Fibroblast of pulmonary artery (primary cell): ENCODE measurements at regions not wholly inside any gene's neighbourhood (a gene's known extent, or its start where the extent isn't known, plus 50 kb on each side); places are given as distances from the start of the nearest gene placed in this dataset.

Experiments used
- DNase-seq: peaks from one replicate; pipeline ENCODE4 v3.0.0-alpha.2; 2010; ENCODE audit warnings: low read depth
- H3K4me3 ChIP-seq: replicated peaks from 2 replicates; pipeline ENCODE4 v1.5.1; 2011; ENCODE audit warnings: low read depth, mild to moderate bottlenecking, control low read depth, low read length, moderate library complexity
- CTCF ChIP-seq: IDR thresholded peaks from 2 replicates; pipeline ENCODE4 v1.5.1; 2011; ENCODE audit warnings: mild to moderate bottlenecking, control low read depth, low read length, inconsistent platforms; ENCODE audit errors: missing control alignments

DNA sequence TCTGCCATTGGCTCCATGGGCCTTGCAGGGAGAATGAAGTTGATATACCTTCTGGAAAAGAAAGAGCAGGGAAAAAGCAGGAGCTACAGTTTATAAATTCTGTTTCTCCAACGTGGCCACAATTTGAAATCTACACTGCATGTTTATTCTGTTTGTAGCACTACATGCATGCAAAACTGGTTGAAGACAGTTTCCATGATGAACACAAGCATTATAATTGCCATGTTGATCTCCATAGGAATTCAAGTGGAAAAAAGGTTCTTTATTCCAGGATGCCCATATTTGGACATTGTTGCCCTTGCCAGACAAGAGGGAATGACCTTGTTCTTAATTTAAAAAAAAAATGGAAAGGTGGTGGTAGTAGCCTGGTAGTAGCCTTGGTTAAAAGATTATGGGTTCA, 69.2 kb upstream of the PALM2AKAP2 start:
- TF ChIP-seq CTCF: no peak

DNA sequence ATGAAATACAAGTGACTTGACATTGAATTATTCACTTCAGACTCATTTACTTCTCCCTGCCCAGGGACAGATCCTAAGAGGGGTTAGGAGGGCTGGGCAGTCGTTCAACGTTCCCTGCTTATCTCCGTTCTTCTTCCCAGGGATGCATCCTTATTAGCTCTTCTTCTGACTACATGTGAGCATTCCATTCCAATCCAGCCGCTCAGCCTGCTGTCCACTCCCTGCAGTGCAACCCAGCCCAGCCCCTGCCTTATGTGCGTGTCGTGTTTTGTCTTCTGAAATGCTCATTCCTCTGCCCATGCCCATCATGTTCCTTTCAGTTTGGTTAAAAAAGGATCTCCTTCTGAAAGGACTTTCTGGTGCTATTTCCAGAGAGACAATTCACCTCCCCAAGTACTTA, 64.7 kb upstream of the PALM2AKAP2 start:
- H3K4me3 ChIP-seq: no peak overlapping the region
- TF ChIP-seq CTCF: no peak
- DNase-seq: no peak

More for the DNA sequence above, 69.2 kb upstream of the PALM2AKAP2 start:
- no peak for DNase-seq
- H3K4me3 ChIP-seq: no peak overlapping the region

DNA sequence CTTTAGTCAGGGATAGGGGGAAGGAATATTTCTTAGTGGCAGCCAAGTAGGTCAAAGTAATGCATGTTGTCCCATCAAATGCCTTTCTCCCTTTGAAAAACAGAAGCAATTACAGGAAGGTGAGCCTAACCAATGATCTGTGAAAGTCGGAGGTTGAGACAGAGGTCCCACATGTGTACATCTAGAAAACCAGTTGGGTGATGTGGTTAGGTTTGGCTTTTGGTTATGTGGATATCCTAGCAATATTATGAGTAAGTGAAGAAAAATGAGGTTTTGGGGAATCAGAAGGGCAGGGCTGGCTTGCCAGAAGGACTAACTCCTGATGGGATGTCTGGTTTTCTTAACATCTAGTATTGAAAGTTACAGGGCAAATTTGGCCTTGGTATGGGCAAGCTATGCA, 63.4 kb upstream of the PALM2AKAP2 start:
- no peak for TF ChIP-seq CTCF
- DNase-seq: no peak

GRCh38 chr9:109717342-109717741, 62.7 kb upstream of the PALM2AKAP2 start:
- DNase-seq: no peak
- no peak for TF ChIP-seq CTCF
- H3K4me3 ChIP-seq: no peak overlapping the region

More for the DNA sequence above, 63.4 kb upstream of the PALM2AKAP2 start:
- H3K4me3 ChIP-seq: no peak overlapping the region

- TF ChIP-seq CTCF: no peak
These were observed 61.1 kb upstream of the PALM2AKAP2 start for GRCh38 chr9:109718861-109719260.

DNA sequence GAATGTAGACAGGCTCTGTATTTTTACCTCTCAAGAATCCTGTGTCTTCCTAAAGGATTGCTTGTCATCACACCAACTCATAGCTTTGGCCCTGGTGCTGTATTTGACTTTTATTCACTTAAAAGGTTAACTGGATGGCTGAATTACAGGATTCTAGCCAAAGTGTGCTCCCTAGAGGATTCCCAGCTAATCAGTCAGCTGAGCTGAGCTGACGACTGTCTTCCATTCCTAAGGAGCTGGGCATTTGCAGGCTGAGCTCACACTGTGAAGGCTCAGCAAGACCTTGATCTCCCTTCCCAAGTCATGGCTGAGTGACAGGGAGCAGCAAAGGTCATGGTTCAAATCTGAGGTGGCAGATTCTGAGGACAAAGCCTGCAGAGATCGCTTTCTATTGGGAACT, 59.0 kb upstream of the PALM2AKAP2 start:
- TF ChIP-seq CTCF: no peak

More at GRCh38 chr9:109718861-109719260, 61.1 kb upstream of the PALM2AKAP2 start:
- no peak overlapping the region for H3K4me3 ChIP-seq
- DNase-seq: no peak

GRCh38 chr9:109722007-109722406, 58.0 kb upstream of the PALM2AKAP2 start:
- H3K4me3 ChIP-seq: no peak overlapping the region
- DNase-seq: no peak
- no peak for TF ChIP-seq CTCF

More for the DNA sequence above, 59.0 kb upstream of the PALM2AKAP2 start:
- H3K4me3 ChIP-seq: no peak overlapping the region
- DNase-seq: no peak
